Heart left ventricle (tissue), 13 donors: ENCODE measurements at regions not wholly inside any gene's neighbourhood (a gene's known extent, or its start where the extent isn't known, plus 50 kb on each side); places are given as distances from the start of the nearest gene placed in this dataset.

Experiments used
- CTCF ChIP-seq, 12 donors: fragments of 200-600 bp; sonication (generic) in 4 of 12; IDR thresholded peaks; one replicate each; pipeline versions ENCODE4 v1.5.0 to v1.8.0; 2018 to 2022; ENCODE audit warnings: antibody characterized with exemption in 12 of 12, mild to moderate bottlenecking in 5 of 12
- POLR2A ChIP-seq, 2 donors: fragments of 450-650 bp; IDR thresholded peaks; one replicate each; pipeline ENCODE4 v1.6.1; 2017; ENCODE audit warnings: antibody characterized with exemption in 2 of 2, mild to moderate bottlenecking in 2 of 2, moderate library complexity in 2 of 2
- donor health status: ischemic (EF 13 %, LVEDD 7.1; RV severe dilation, severe dysfunction).
- donor health status: DM: no; HTN: yes; CAD: no.
- donor health status: DM: no; HTN: no; CAD: no.
- donor health status: ischemic (EF 25% LVEDD 6.9; RV normal size, moderate dysfunction).
- donor health status: ischemic (EF 25% LVEDD 5.7; RV mildly dilated, moderate dysfunction).
- donor health status: ischemic (EF 35%, LVEDD 5.7; RV mildly dilated, moderate dysfunction).
- donor health status: nonischemic (EF 11% LVEDD 7.7; RV severe dilation, severe dysfunction).
- donor health status: DM: yes; HTN: yes; CAD: no.
- donor health status: PGD.
- donor health status: ischemic (EF 29% LVEDD 5.4; RV normal size, mild dysfunction).
- donor health status: nonischemic (EF 23%, LVEDD 6.1; RV moderate dilation, normal function).

GRCh38 chr20:22437354-22437753 lies 147.0 kb downstream of the FOXA2 start:
- TF ChIP-seq CTCF (IDR thresholded peaks at IDR 0.05) (no peak), POLR2A (IDR thresholded peaks at IDR 0.05) (no peak)
